ENCODE measurements at regions not wholly inside any gene's neighbourhood (a gene's known extent, or its start where the extent isn't known, plus 50 kb on each side); places are given as distances from the start of the nearest gene placed in this dataset.

GRCh38 chr1:216905781-216906180 lies 182.6 kb upstream of the ESRRG start:
- H3K4me3 ChIP-seq (ENCODE audit: low read length in 2 of 2), result no peak overlapping the region
- H3K9me3 ChIP-seq (ENCODE audit: control insufficient read depth in 2 of 2, low read length in 2 of 2), result no peaks in the 10 kb centered on the region
- H3K36me3 ChIP-seq (ENCODE audit: control insufficient read depth in 2 of 2, insufficient read depth in 2 of 2, low read length in 2 of 2), result no peaks in the 10 kb centered on the region
- no peaks in the 10 kb centered on the region for H3K27me3 ChIP-seq (ENCODE audit: control insufficient read depth in 1 of 2, insufficient read depth in 2 of 2, low read length in 2 of 2)
- H3K27ac ChIP-seq (ENCODE audit: low read length), result no peak overlapping the region
- H3K4me1 ChIP-seq (ENCODE audit: control insufficient read depth, insufficient read depth, low read length), result peaks cover 7% of the 10 kb centered on the region
- H3K9ac ChIP-seq (ENCODE audit: low read length in 2 of 2), result no peak overlapping the region

DNA sequence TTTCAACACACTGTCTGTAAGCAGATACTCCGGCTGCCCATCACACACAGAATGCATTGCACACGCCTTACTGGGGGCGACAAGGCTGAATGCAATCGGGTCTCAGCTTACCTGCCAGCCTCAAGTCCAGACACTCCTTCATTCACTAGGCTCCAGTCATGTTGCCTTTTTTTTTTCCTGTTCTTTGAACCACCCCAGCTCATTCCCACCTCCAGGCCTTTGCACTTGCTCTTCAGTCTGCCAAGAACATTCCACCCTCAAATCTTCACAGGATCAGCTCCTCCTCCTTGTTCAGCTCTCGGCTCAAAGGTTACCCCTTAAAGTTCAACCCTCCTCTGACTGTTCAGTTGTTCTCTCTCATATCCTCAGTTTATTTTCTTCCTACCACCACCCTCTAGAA lies 181.9 kb upstream of the ESRRG start:
- no peak overlapping the region for H3K4me3 ChIP-seq (ENCODE audit: low read length in 2 of 2)
- H3K4me1 ChIP-seq (ENCODE audit: control insufficient read depth, insufficient read depth, low read length), result peaks cover 7% of the 10 kb centered on the region
- no peaks in the 10 kb centered on the region for H3K9me3 ChIP-seq (ENCODE audit: control insufficient read depth in 2 of 2, low read length in 2 of 2)
- no peaks in the 10 kb centered on the region for H3K36me3 ChIP-seq (ENCODE audit: control insufficient read depth in 2 of 2, insufficient read depth in 2 of 2, low read length in 2 of 2)
- H3K27me3 ChIP-seq (ENCODE audit: control insufficient read depth in 1 of 2, insufficient read depth in 2 of 2, low read length in 2 of 2), result no peaks in the 10 kb centered on the region
- no peak overlapping the region for H3K27ac ChIP-seq (ENCODE audit: low read length)
- H3K9ac ChIP-seq (ENCODE audit: low read length in 2 of 2), result no peak overlapping the region

GRCh38 chr1:216904471-216904870 lies 181.2 kb upstream of the ESRRG start:
- H3K4me1 ChIP-seq (ENCODE audit: control insufficient read depth, insufficient read depth, low read length), result peaks cover 7% of the 10 kb centered on the region
- no peak overlapping the region for H3K4me3 ChIP-seq (ENCODE audit: low read length in 2 of 2)
- H3K9ac ChIP-seq (ENCODE audit: low read length in 2 of 2), result no peak overlapping the region
- H3K27me3 ChIP-seq (ENCODE audit: control insufficient read depth in 1 of 2, insufficient read depth in 2 of 2, low read length in 2 of 2), result no peaks in the 10 kb centered on the region
- no peak overlapping the region for H3K27ac ChIP-seq (ENCODE audit: low read length)
- H3K36me3 ChIP-seq (ENCODE audit: control insufficient read depth in 2 of 2, insufficient read depth in 2 of 2, low read length in 2 of 2), result no peaks in the 10 kb centered on the region
- H3K9me3 ChIP-seq (ENCODE audit: control insufficient read depth in 2 of 2, low read length in 2 of 2), result no peaks in the 10 kb centered on the region

GRCh38 chr1:216903382-216903740 lies 180.1 kb upstream of the ESRRG start:
- Histone ChIP-seq H3K27ac (ENCODE audit: low read length) (no peak overlapping the region), H3K4me3 (ENCODE audit: low read length in 2 of 2) (no peak overlapping the region), H3K9ac (ENCODE audit: low read length in 2 of 2) (no peak overlapping the region)

DNA sequence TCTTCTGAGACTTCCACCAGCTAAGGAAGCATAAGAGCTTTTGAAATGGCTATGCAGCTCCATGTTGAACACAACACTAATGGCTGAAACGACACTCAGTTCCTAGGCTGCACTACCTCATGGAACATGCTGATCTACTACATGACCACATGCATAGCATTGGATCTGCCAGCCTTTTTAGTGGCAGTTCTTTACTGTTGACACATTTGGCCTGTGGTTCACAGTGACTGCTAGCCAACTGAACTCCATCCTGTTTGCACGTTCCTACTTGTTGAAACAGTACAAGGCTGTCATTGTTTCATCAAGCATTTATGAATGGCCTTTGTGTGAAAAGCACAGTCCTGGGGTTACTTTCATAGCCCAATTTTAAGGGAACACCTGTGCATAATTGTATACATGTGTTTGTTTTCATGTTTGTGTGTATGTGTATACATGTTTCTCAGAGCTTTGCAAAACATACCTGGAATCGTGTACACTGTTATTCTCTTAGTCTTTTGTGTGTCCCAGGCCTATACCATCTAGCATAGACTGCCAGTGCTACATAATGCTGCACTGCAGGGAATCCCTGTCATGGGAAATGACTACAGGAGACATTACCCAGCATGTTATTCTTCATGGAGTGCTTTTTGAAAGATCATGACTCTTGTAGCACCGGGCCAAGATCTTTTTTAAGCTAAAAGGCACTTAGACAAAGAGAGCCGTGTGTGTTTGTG lies 179.6 kb upstream of the ESRRG start:
- Histone ChIP-seq H3K9me3 (ENCODE audit: control insufficient read depth in 2 of 2, low read length in 2 of 2) (no peaks in the 10 kb centered on the region), H3K9ac (ENCODE audit: low read length in 2 of 2) (no peak overlapping the region), H3K36me3 (ENCODE audit: control insufficient read depth in 2 of 2, insufficient read depth in 2 of 2, low read length in 2 of 2) (no peaks in the 10 kb centered on the region), H3K4me3 (ENCODE audit: low read length in 2 of 2) (no peak overlapping the region), H3K27ac (ENCODE audit: low read length) (no peak overlapping the region), H3K27me3 (ENCODE audit: control insufficient read depth in 1 of 2, insufficient read depth in 2 of 2, low read length in 2 of 2) (no peaks in the 10 kb centered on the region), H3K4me1 (ENCODE audit: control insufficient read depth, insufficient read depth, low read length) (peaks cover 7% of the 10 kb centered on the region)

More at GRCh38 chr1:216903382-216903740, 180.1 kb upstream of the ESRRG start:
- no peaks in the 10 kb centered on the region for H3K36me3 ChIP-seq (ENCODE audit: control insufficient read depth in 2 of 2, insufficient read depth in 2 of 2, low read length in 2 of 2)
- H3K9me3 ChIP-seq (ENCODE audit: control insufficient read depth in 2 of 2, low read length in 2 of 2), result no peaks in the 10 kb centered on the region
- H3K27me3 ChIP-seq (ENCODE audit: control insufficient read depth in 1 of 2, insufficient read depth in 2 of 2, low read length in 2 of 2), result no peaks in the 10 kb centered on the region
- H3K4me1 ChIP-seq (ENCODE audit: control insufficient read depth, insufficient read depth, low read length), result peaks cover 7% of the 10 kb centered on the region

GRCh38 chr1:216900116-216900620 lies 176.9 kb upstream of the ESRRG start:
- Histone ChIP-seq H3K4me1 (ENCODE audit: control insufficient read depth, insufficient read depth, low read length) (peaks cover 7% of the 10 kb centered on the region), H3K9me3 (ENCODE audit: control insufficient read depth in 2 of 2, low read length in 2 of 2) (no peaks in the 10 kb centered on the region), H3K36me3 (ENCODE audit: control insufficient read depth in 2 of 2, insufficient read depth in 2 of 2, low read length in 2 of 2) (no peaks in the 10 kb centered on the region), H3K27me3 (ENCODE audit: control insufficient read depth in 1 of 2, insufficient read depth in 2 of 2, low read length in 2 of 2) (no peaks in the 10 kb centered on the region), H3K4me3 (ENCODE audit: low read length in 2 of 2) (no peak overlapping the region), H3K27ac (ENCODE audit: low read length) (no peak overlapping the region), H3K9ac (ENCODE audit: low read length in 2 of 2) (no peak overlapping the region)

GRCh38 chr1:216898801-216899200 lies 175.6 kb upstream of the ESRRG start:
- peaks cover 7% of the 10 kb centered on the region for H3K4me1 ChIP-seq (ENCODE audit: control insufficient read depth, insufficient read depth, low read length)

DNA sequence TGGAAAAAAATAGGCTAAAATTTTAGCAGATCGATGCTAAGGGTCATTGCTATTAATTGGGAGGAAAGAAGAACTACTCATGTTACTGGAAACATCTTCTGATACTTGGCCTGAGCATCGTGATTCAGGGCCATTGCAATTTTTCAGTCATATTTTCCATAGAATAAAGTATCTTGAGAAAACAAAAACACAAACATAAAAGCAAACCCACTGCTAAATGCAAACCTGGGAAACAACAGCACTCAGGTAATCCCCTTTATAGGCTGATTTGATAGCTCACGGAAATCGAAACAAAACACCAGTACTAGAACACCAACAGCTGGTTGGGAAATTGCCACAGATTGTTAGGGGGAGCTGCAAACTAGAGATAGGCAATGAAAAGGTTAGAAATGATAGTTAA lies 172.9 kb upstream of the ESRRG start:
- no peak overlapping the region for H3K4me3 ChIP-seq (ENCODE audit: low read length in 2 of 2)
- no peaks in the 10 kb centered on the region for H3K4me1 ChIP-seq (ENCODE audit: control insufficient read depth, insufficient read depth, low read length)
- no peaks in the 10 kb centered on the region for H3K36me3 ChIP-seq (ENCODE audit: control insufficient read depth in 2 of 2, insufficient read depth in 2 of 2, low read length in 2 of 2)
- H3K9ac ChIP-seq (ENCODE audit: low read length in 2 of 2), result no peak overlapping the region
- H3K27ac ChIP-seq (ENCODE audit: low read length), result no peak overlapping the region
- H3K27me3 ChIP-seq (ENCODE audit: control insufficient read depth in 1 of 2, insufficient read depth in 2 of 2, low read length in 2 of 2), result no peaks in the 10 kb centered on the region
- H3K9me3 ChIP-seq (ENCODE audit: control insufficient read depth in 2 of 2, low read length in 2 of 2), result no peaks in the 10 kb centered on the region

More at GRCh38 chr1:216898801-216899200, 175.6 kb upstream of the ESRRG start:
- H3K36me3 ChIP-seq (ENCODE audit: control insufficient read depth in 2 of 2, insufficient read depth in 2 of 2, low read length in 2 of 2), result no peaks in the 10 kb centered on the region
- no peak overlapping the region for H3K9ac ChIP-seq (ENCODE audit: low read length in 2 of 2)
- H3K9me3 ChIP-seq (ENCODE audit: control insufficient read depth in 2 of 2, low read length in 2 of 2), result no peaks in the 10 kb centered on the region
- no peak overlapping the region for H3K4me3 ChIP-seq (ENCODE audit: low read length in 2 of 2)
- H3K27me3 ChIP-seq (ENCODE audit: control insufficient read depth in 1 of 2, insufficient read depth in 2 of 2, low read length in 2 of 2), result no peaks in the 10 kb centered on the region
- H3K27ac ChIP-seq (ENCODE audit: low read length), result no peak overlapping the region

DNA sequence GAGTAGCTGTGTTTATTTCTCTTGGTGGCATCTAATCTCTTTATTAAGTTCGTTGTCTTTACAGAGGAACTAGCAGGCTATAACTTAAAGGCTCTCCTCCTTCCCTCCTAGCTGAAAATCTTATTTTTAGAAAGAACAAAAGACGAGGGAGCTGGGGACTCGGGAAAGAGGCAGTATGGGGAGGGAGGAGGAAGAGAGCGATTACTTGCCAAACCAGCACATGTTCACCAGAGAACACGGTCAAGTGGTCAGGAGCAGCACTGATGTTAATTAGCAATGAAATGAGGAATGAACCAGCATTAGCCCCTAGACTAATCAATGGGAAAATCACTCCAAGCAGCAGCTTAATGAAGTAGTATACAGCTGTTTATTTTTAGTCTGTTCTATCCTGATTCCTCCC lies 171.3 kb upstream of the ESRRG start:
- Histone ChIP-seq H3K9me3 (ENCODE audit: control insufficient read depth in 2 of 2, low read length in 2 of 2) (no peaks in the 10 kb centered on the region), H3K4me1 (ENCODE audit: control insufficient read depth, insufficient read depth, low read length) (no peaks in the 10 kb centered on the region), H3K27ac (ENCODE audit: low read length) (no peak overlapping the region), H3K9ac (ENCODE audit: low read length in 2 of 2) (no peak overlapping the region), H3K36me3 (ENCODE audit: control insufficient read depth in 2 of 2, insufficient read depth in 2 of 2, low read length in 2 of 2) (no peaks in the 10 kb centered on the region), H3K4me3 (ENCODE audit: low read length in 2 of 2) (no peak overlapping the region), H3K27me3 (ENCODE audit: control insufficient read depth in 1 of 2, insufficient read depth in 2 of 2, low read length in 2 of 2) (no peaks in the 10 kb centered on the region)

- Histone ChIP-seq H3K4me1 (ENCODE audit: control insufficient read depth, insufficient read depth, low read length) (no peaks in the 10 kb centered on the region), H3K27ac (ENCODE audit: low read length) (no peak overlapping the region), H3K4me3 (ENCODE audit: low read length in 2 of 2) (no peak overlapping the region), H3K27me3 (ENCODE audit: control insufficient read depth in 1 of 2, insufficient read depth in 2 of 2, low read length in 2 of 2) (no peaks in the 10 kb centered on the region), H3K36me3 (ENCODE audit: control insufficient read depth in 2 of 2, insufficient read depth in 2 of 2, low read length in 2 of 2) (no peaks in the 10 kb centered on the region), H3K9me3 (ENCODE audit: control insufficient read depth in 2 of 2, low read length in 2 of 2) (no peaks in the 10 kb centered on the region), H3K9ac (ENCODE audit: low read length in 2 of 2) (no peak overlapping the region)
Observed at GRCh38 chr1:216892581-216893160, 169.4 kb upstream of the ESRRG start.

DNA sequence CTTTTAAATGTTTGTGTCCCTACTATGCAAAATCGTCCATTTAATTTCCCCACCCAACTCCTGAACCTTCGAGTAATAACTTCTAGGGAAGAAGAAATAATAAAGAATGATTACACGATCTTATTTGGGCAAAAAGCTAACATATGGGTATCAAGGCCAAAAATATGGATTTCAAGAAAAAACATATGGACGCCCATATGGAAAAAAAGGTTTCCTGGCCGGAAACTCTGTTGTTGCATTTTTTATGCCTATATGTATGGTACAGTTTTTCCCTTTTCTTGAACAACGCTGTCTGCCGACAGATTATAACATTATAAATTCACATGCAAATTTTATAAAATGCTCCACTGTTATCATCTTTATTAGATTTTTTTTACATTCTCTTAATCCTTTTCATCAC lies 167.6 kb upstream of the ESRRG start:
- Histone ChIP-seq H3K36me3 (ENCODE audit: control insufficient read depth in 2 of 2, insufficient read depth in 2 of 2, low read length in 2 of 2) (no peaks in the 10 kb centered on the region), H3K27me3 (ENCODE audit: control insufficient read depth in 1 of 2, insufficient read depth in 2 of 2, low read length in 2 of 2) (no peaks in the 10 kb centered on the region), H3K9ac (ENCODE audit: low read length in 2 of 2) (no peak overlapping the region), H3K4me3 (ENCODE audit: low read length in 2 of 2) (no peak overlapping the region), H3K9me3 (ENCODE audit: control insufficient read depth in 2 of 2, low read length in 2 of 2) (no peaks in the 10 kb centered on the region), H3K27ac (ENCODE audit: low read length) (no peak overlapping the region), H3K4me1 (ENCODE audit: control insufficient read depth, insufficient read depth, low read length) (no peaks in the 10 kb centered on the region)
